Astrocyte (in vitro differentiated cells and primary cell): ENCODE measurements at regions not wholly inside any gene's neighbourhood (a gene's known extent, or its start where the extent isn't known, plus 50 kb on each side); places are given as distances from the start of the nearest gene placed in this dataset.

Source experiments
- DNase-seq: peaks from one replicate; pipeline ENCODE4 v3.0.0-alpha.2; 2010; ENCODE audit warnings: low read depth
- FAIRE-seq: peaks from 2 replicates; lab custom pipeline; 2011; peaks lifted over from hg19 to GRCh38; lab: Jason Lieb, UNC
- H2AFZ ChIP-seq: 2 replicates; pipeline ENCODE4 v1.6.0; 2012; ENCODE audit warnings: low read depth, low read length, inconsistent platforms
- H3K27ac ChIP-seq: 2 replicates; pipeline ENCODE4 v1.5.1; 2011; ENCODE audit warnings: low read depth, low read length, inconsistent platforms
- H3K27me3 ChIP-seq: 2 replicates; pipeline ENCODE4 v1.6.0; 2011; ENCODE audit warnings: low read length, inconsistent platforms; ENCODE audit not compliant: insufficient read depth
- H3K36me3 ChIP-seq: 2 replicates; pipeline ENCODE4 v1.5.1; 2011; ENCODE audit warnings: low read length, inconsistent platforms; ENCODE audit not compliant: insufficient read depth
- H3K4me1 ChIP-seq: 2 replicates; pipeline ENCODE4 v1.5.1; 2011; ENCODE audit warnings: low read length, inconsistent platforms; ENCODE audit not compliant: insufficient read depth
- H3K4me2 ChIP-seq: 2 replicates; pipeline ENCODE4 v1.6.0; 2012; ENCODE audit warnings: low read length, inconsistent platforms
- H3K4me3 ChIP-seq: 2 replicates; pipeline ENCODE4 v1.5.1; 2011; ENCODE audit warnings: low read depth, mild to moderate bottlenecking, low read length, inconsistent platforms; ENCODE audit not compliant: insufficient read depth
- H3K79me2 ChIP-seq: 2 replicates; pipeline ENCODE4 v1.6.0; 2012; ENCODE audit warnings: mild to moderate bottlenecking, low read length, inconsistent platforms; ENCODE audit not compliant: insufficient read depth
- H3K9ac ChIP-seq: 2 replicates; pipeline ENCODE4 v1.6.0; 2012; ENCODE audit warnings: mild to moderate bottlenecking, low read length, inconsistent platforms
- H3K9me3 ChIP-seq: 2 replicates; pipeline ENCODE4 v1.5.1; 2012; ENCODE audit warnings: low read depth, mild to moderate bottlenecking, low read length, inconsistent platforms; ENCODE audit not compliant: insufficient read depth
- H4K20me1 ChIP-seq: 2 replicates; pipeline ENCODE4 v1.6.0; 2012; ENCODE audit warnings: low read length, inconsistent platforms; ENCODE audit not compliant: insufficient read depth
- H3K27ac Mint-ChIP-seq: one replicate; pipeline ENCODE4 v1.8.0; 2021; ENCODE audit warnings: mild to moderate bottlenecking, mixed read lengths; ENCODE audit not compliant: unreplicated experiment
- H3K27me3 Mint-ChIP-seq: one replicate; pipeline ENCODE4 v1.8.0; 2021; ENCODE audit warnings: low read depth, mixed read lengths; ENCODE audit not compliant: unreplicated experiment
- H3K36me3 Mint-ChIP-seq: one replicate; pipeline ENCODE4 v1.8.0; 2021; ENCODE audit warnings: low read depth, mixed read lengths; ENCODE audit not compliant: unreplicated experiment
- H3K4me1 Mint-ChIP-seq: one replicate; pipeline ENCODE4 v1.8.0; 2021; ENCODE audit warnings: low read depth, mixed read lengths; ENCODE audit not compliant: unreplicated experiment
- H3K4me3 Mint-ChIP-seq: one replicate; pipeline ENCODE4 v1.8.0; 2021; ENCODE audit warnings: mild to moderate bottlenecking, moderate library complexity, mixed read lengths; ENCODE audit not compliant: unreplicated experiment
- H3K9me3 Mint-ChIP-seq: one replicate; pipeline ENCODE4 v1.8.0; 2021; ENCODE audit warnings: mild to moderate bottlenecking, mixed read lengths; ENCODE audit not compliant: unreplicated experiment
- EZH2 ChIP-seq: IDR thresholded peaks from 2 replicates; pipeline ENCODE4 v1.6.1; 2012; ENCODE audit warnings: mild to moderate bottlenecking, low read length, inconsistent platforms; ENCODE audit not compliant: insufficient read depth
- TF ChIP-seq, protein P1 (sequence below): IDR thresholded peaks from 2 replicates; pipeline ENCODE4 v1.5.1; 2011; ENCODE audit warnings: low read depth, mild to moderate bottlenecking, inconsistent platforms, low read length, moderate library complexity; ENCODE audit not compliant: insufficient read depth

DNA sequence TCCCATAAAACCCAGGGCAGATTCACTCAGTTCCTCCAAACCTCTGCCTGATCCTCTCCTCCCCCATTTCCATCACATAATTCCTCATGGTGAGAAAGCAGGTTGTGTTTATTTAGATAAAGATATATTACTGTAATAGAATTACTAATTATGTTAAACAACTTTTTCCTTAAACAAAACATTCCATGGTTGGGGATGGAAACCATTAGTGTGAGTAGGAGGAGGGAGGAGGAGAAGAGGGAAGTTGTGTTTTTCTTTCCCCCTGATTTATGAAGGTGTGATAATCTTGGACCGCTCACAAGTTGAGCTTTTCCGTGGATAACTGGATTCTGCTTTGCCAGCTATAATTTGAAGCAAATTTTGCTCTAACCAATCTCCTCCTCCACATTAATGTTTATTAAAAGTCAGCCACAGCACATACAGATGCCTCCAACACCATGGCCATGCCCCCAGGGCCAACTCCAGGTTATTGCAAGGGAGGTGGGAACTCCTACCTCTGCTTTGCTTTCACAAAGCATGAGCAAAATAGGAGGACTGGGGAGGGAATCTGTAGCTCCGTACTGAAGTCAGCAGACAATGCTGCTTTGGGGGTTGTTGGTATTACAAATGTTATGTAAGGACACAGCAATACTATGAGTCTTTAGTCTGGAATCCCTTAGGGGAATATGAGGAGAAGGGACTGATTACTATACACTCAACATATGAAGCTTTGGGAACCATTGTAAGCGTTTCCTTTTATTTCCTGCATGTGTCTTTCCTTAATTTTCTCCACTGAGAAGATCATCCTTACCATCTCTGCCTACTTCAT is 542.0 kb downstream of the DHX35 start:
- Histone ChIP-seq H4K20me1 (no peaks in the 10 kb centered on the region), H3K9me3 (no peaks in the 10 kb centered on the region), H3K36me3 (no peaks in the 10 kb centered on the region), H2AFZ (no peak overlapping the region), H3K79me2 (no peaks in the 10 kb centered on the region), H3K4me3 (no peak overlapping the region), H3K27ac (no peak overlapping the region), H3K4me2 (no peak overlapping the region), H3K4me1 (no peaks in the 10 kb centered on the region), H3K27me3 (no peaks in the 10 kb centered on the region), H3K9ac (no peak overlapping the region)
- Mint-ChIP-seq H3K27me3 (peaks cover 3% of the 10 kb centered on the region), H3K9me3 (peaks cover 3% of the 10 kb centered on the region), H3K36me3 (no peaks in the 10 kb centered on the region), H3K4me3 (no peak overlapping the region), H3K27ac (no peak overlapping the region), H3K4me1 (peaks cover 4% of the 10 kb centered on the region)
- DNase-seq (no peak), FAIRE-seq (no peak)
- TF ChIP-seq, protein P1, sequence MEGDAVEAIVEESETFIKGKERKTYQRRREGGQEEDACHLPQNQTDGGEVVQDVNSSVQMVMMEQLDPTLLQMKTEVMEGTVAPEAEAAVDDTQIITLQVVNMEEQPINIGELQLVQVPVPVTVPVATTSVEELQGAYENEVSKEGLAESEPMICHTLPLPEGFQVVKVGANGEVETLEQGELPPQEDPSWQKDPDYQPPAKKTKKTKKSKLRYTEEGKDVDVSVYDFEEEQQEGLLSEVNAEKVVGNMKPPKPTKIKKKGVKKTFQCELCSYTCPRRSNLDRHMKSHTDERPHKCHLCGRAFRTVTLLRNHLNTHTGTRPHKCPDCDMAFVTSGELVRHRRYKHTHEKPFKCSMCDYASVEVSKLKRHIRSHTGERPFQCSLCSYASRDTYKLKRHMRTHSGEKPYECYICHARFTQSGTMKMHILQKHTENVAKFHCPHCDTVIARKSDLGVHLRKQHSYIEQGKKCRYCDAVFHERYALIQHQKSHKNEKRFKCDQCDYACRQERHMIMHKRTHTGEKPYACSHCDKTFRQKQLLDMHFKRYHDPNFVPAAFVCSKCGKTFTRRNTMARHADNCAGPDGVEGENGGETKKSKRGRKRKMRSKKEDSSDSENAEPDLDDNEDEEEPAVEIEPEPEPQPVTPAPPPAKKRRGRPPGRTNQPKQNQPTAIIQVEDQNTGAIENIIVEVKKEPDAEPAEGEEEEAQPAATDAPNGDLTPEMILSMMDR, result no peak
- no peak for TF ChIP-seq EZH2

DNA sequence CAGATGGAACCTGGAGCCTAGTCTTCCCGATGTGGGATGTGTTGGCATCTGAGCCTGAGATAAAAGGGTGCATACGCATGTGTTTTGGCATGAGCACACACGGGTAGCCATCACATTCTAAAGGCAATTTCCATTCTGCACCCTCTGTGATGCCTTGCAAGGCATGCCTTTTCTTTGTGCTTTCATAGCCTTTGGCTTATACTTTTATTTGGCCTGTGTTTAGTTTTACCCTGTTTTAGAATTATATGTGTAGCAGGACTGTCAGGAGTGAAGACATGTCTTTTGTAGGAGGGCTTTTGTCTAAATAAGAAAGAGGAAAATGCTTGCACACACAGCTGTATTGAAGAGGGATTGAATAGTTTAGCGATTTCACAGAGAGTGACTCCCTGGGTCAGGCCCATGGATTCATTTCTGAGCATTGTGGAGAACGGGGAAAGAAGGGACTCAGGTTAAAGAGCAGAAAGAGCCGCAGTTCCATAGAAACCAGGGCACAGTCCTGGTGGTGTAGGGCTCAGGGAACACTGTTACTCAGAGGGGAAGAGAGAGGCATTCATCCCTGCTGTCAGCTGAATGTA is 530.2 kb downstream of the DHX35 start:
- no peaks in the 10 kb centered on the region for H3K4me1 ChIP-seq
- H3K4me3 Mint-ChIP-seq, result no peak overlapping the region
- no peak overlapping the region for H3K27ac Mint-ChIP-seq
- no peak overlapping the region for H3K9ac ChIP-seq
- no peak for DNase-seq
- no peak overlapping the region for H2AFZ ChIP-seq
- H3K36me3 Mint-ChIP-seq, result no peaks in the 10 kb centered on the region
- no peak overlapping the region for H3K27ac ChIP-seq
- peaks cover 3% of the 10 kb centered on the region for H3K9me3 Mint-ChIP-seq
- no peaks in the 10 kb centered on the region for H3K36me3 ChIP-seq
- no peak overlapping the region for H3K4me3 ChIP-seq
- no peak for TF ChIP-seq EZH2
- TF ChIP-seq, protein P1, result no peak
- no peaks in the 10 kb centered on the region for H3K9me3 ChIP-seq
- peaks cover 4% of the 10 kb centered on the region for H3K4me1 Mint-ChIP-seq
- H3K27me3 Mint-ChIP-seq, result peaks cover 4% of the 10 kb centered on the region
- FAIRE-seq, result no peak
- H4K20me1 ChIP-seq, result no peaks in the 10 kb centered on the region
- no peaks in the 10 kb centered on the region for H3K79me2 ChIP-seq
- no peak overlapping the region for H3K4me2 ChIP-seq
- no peaks in the 10 kb centered on the region for H3K27me3 ChIP-seq

DNA sequence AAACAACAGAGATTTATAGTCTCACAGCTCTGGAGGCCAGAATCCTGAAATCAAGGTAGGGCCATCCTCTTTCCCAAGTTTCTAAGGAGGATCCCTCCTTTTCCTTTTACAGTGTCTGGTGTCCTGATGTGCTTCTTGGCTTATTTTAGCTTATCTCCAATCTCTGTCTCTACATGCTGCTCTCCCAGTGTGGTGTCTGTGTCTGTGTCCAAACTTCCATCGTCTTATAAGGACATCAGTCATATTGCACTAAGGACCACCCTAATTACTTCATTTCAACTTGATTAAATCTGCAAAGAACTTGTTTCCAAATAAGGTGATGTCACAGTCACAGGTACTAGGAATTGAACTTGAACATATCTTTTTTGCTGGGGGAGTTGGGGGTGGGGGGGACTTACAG is 529.6 kb downstream of the DHX35 start:
- no peaks in the 10 kb centered on the region for H3K27me3 ChIP-seq
- Mint-ChIP-seq H3K4me3 (no peak overlapping the region), H3K9me3 (peaks cover 3% of the 10 kb centered on the region), H3K4me1 (peaks cover 4% of the 10 kb centered on the region), H3K36me3 (no peaks in the 10 kb centered on the region), H3K27ac (no peak overlapping the region), H3K27me3 (peaks cover 3% of the 10 kb centered on the region)
- H3K9ac ChIP-seq, result no peak overlapping the region
- H2AFZ ChIP-seq, result no peak overlapping the region
- H3K9me3 ChIP-seq, result no peaks in the 10 kb centered on the region
- no peak overlapping the region for H3K4me2 ChIP-seq
- H3K27ac ChIP-seq, result no peak overlapping the region
- TF ChIP-seq, protein P1, result no peak
- TF ChIP-seq EZH2, result no peak
- H3K4me1 ChIP-seq, result no peaks in the 10 kb centered on the region
- DNase-seq (no peak), FAIRE-seq (no peak)
- no peaks in the 10 kb centered on the region for H4K20me1 ChIP-seq
- H3K36me3 ChIP-seq, result no peaks in the 10 kb centered on the region
- H3K79me2 ChIP-seq, result no peaks in the 10 kb centered on the region
- H3K4me3 ChIP-seq, result no peak overlapping the region
